ENCODE measurements at regions not wholly inside any gene's neighbourhood (a gene's known extent, or its start where the extent isn't known, plus 50 kb on each side); places are given as distances from the start of the nearest gene placed in this dataset.

DNA sequence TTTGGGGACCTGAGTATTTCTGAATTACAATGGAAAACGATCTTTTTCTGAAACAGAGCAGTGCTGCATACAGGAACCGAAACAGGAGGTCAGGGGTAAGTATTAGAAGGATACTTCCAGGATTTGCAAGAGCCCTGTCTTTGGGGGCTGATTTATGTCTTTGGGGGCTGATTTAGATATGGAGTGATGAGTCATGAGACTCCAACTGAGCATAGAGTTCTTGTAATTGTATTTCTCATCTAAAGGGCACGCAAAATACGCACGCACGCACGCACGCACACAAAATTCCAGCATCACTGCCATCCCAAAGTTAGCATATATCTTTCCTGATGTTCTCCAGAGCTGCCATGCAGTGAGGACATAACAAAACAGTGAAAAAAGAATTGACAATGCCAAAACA is 414.8 kb upstream of the CCNH start:
- TF ChIP-seq POLR2AphosphoS5 (IDR thresholded peaks at IDR 0.05; ENCODE audit: borderline replicate concordance, low read depth, low read length) = no peak
- TF ChIP-seq EZH2 (IDR thresholded peaks at IDR 0.05) = no peak
- no peak for TF ChIP-seq FOXP2 (optimal IDR thresholded peaks at IDR 0.05; ENCODE audit: control extremely low read depth, extremely low read length, insufficient read depth)
